HFFc6 (cell line): ENCODE measurements at regions not wholly inside any gene's neighbourhood (a gene's known extent, or its start where the extent isn't known, plus 50 kb on each side); places are given as distances from the start of the nearest gene placed in this dataset.
"Not testable (repeated sequence)": the region's sequence is repeated elsewhere in the genome, so short reads cannot be mapped to it uniquely, and the experiment has no call there.

ENCODE experiments used
- DNase-seq: peaks from one replicate; pipeline ENCODE4 v3.0.0-alpha.2; 2018
- H3K27ac Mint-ChIP-seq: 2 replicates; pipeline ENCODE4 v1.8.0; 2020; ENCODE audit warnings: mild to moderate bottlenecking, mixed read lengths
- H3K27me3 Mint-ChIP-seq: 2 replicates; pipeline ENCODE4 v1.8.0; 2021; ENCODE audit warnings: mild to moderate bottlenecking, moderate library complexity, mixed read lengths; ENCODE audit not compliant: insufficient read depth
- H3K36me3 Mint-ChIP-seq: 2 replicates; pipeline ENCODE4 v1.8.0; 2021; ENCODE audit warnings: low read depth, mixed read lengths
- H3K4me1 Mint-ChIP-seq: 2 replicates; pipeline ENCODE4 v1.8.0; 2020; ENCODE audit warnings: low read depth, mixed read lengths
- H3K4me3 Mint-ChIP-seq: 2 replicates; pipeline ENCODE4 v1.8.0; 2020; ENCODE audit warnings: mild to moderate bottlenecking, moderate library complexity, mixed read lengths
- H3K9me3 Mint-ChIP-seq: 2 replicates; pipeline ENCODE4 v1.8.0; 2020; ENCODE audit warnings: mild to moderate bottlenecking, mixed read lengths

- not testable (repeated sequence) for H3K9me3 Mint-ChIP-seq, H3K36me3 Mint-ChIP-seq, DNase-seq, H3K4me3 Mint-ChIP-seq, H3K27ac Mint-ChIP-seq, H3K4me1 Mint-ChIP-seq
- peaks cover 25% of the 10 kb centered on the region for H3K27me3 Mint-ChIP-seq
These were observed 82.7 kb downstream of the TFRC start for GRCh38 chr3:195999176-195999575.

GRCh38 chr3:195996314-195996713 is 85.6 kb downstream of the TFRC start:
- not testable (repeated sequence) for H3K9me3 Mint-ChIP-seq, H3K27ac Mint-ChIP-seq, H3K4me1 Mint-ChIP-seq, DNase-seq, H3K4me3 Mint-ChIP-seq, H3K36me3 Mint-ChIP-seq
- peaks cover 25% of the 10 kb centered on the region for H3K27me3 Mint-ChIP-seq

- H3K4me1 Mint-ChIP-seq, H3K4me3 Mint-ChIP-seq, H3K9me3 Mint-ChIP-seq, H3K36me3 Mint-ChIP-seq, H3K27ac Mint-ChIP-seq: not testable (repeated sequence)
- H3K27me3 Mint-ChIP-seq: peaks cover 12% of the 10 kb centered on the region
- DNase-seq: peak; percentile 30
These were observed 86.0 kb upstream of the TNK2 start for GRCh38 chr3:195994343-195994742.

GRCh38 chr3:195993671-195994070 is 85.3 kb upstream of the TNK2 start:
- not testable (repeated sequence) for H3K36me3 Mint-ChIP-seq, H3K9me3 Mint-ChIP-seq, DNase-seq, H3K4me1 Mint-ChIP-seq, H3K27ac Mint-ChIP-seq, H3K27me3 Mint-ChIP-seq, H3K4me3 Mint-ChIP-seq

- H3K9me3 Mint-ChIP-seq, H3K4me3 Mint-ChIP-seq, DNase-seq, H3K27ac Mint-ChIP-seq, H3K4me1 Mint-ChIP-seq, H3K27me3 Mint-ChIP-seq, H3K36me3 Mint-ChIP-seq: not testable (repeated sequence)
These were observed 84.7 kb upstream of the TNK2 start for GRCh38 chr3:195992956-195993595.

- not testable (repeated sequence) for H3K4me1 Mint-ChIP-seq, H3K27ac Mint-ChIP-seq, H3K9me3 Mint-ChIP-seq, DNase-seq, H3K4me3 Mint-ChIP-seq, H3K27me3 Mint-ChIP-seq, H3K36me3 Mint-ChIP-seq
These were observed 83.6 kb upstream of the TNK2 start for GRCh38 chr3:195991986-195992385.

- H3K4me1 Mint-ChIP-seq, H3K9me3 Mint-ChIP-seq, DNase-seq, H3K27me3 Mint-ChIP-seq, H3K36me3 Mint-ChIP-seq: not testable (repeated sequence)
- peak overlapping the region; percentile 82 for H3K4me3 Mint-ChIP-seq
- H3K27ac Mint-ChIP-seq: peak overlapping the region; percentile 61; the same call in 1 of the 2 replicates
These were observed 82.9 kb upstream of the TNK2 start for GRCh38 chr3:195991243-195991642.

- not testable (repeated sequence) for H3K36me3 Mint-ChIP-seq, H3K27me3 Mint-ChIP-seq, H3K9me3 Mint-ChIP-seq, H3K4me1 Mint-ChIP-seq, DNase-seq
- peak overlapping the region; percentile 82 for H3K4me3 Mint-ChIP-seq
- H3K27ac Mint-ChIP-seq: peak overlapping the region; percentile 61
These were observed 82.5 kb upstream of the TNK2 start for GRCh38 chr3:195990841-195991174.

- Mint-ChIP-seq H3K4me3 (peak overlapping the region; percentile 82), H3K27ac (peak overlapping the region; percentile 61)
- not testable (repeated sequence) for H3K36me3 Mint-ChIP-seq, H3K4me1 Mint-ChIP-seq, H3K27me3 Mint-ChIP-seq, H3K9me3 Mint-ChIP-seq
- DNase-seq: peak; percentile 60
These were observed 81.8 kb upstream of the TNK2 start for GRCh38 chr3:195989921-195990840.

GRCh38 chr3:195989197-195989920 is 81.0 kb upstream of the TNK2 start:
- DNase-seq, H3K27me3 Mint-ChIP-seq, H3K27ac Mint-ChIP-seq, H3K4me1 Mint-ChIP-seq, H3K9me3 Mint-ChIP-seq, H3K36me3 Mint-ChIP-seq: not testable (repeated sequence)
- H3K4me3 Mint-ChIP-seq: peak overlapping the region; percentile 82

GRCh38 chr3:195988764-195989163 is 80.4 kb upstream of the TNK2 start:
- H3K27me3 Mint-ChIP-seq, DNase-seq, H3K4me1 Mint-ChIP-seq, H3K36me3 Mint-ChIP-seq, H3K9me3 Mint-ChIP-seq, H3K27ac Mint-ChIP-seq: not testable (repeated sequence)
- H3K4me3 Mint-ChIP-seq: peak overlapping the region; percentile 82

- not testable (repeated sequence) for H3K27ac Mint-ChIP-seq, H3K36me3 Mint-ChIP-seq, DNase-seq, H3K27me3 Mint-ChIP-seq, H3K9me3 Mint-ChIP-seq, H3K4me3 Mint-ChIP-seq, H3K4me1 Mint-ChIP-seq
These were observed 78.7 kb upstream of the TNK2 start for GRCh38 chr3:195987001-195987400.

GRCh38 chr3:195986576-195986975 is 78.2 kb upstream of the TNK2 start:
- H3K4me3 Mint-ChIP-seq, H3K36me3 Mint-ChIP-seq, H3K27me3 Mint-ChIP-seq, H3K27ac Mint-ChIP-seq, DNase-seq, H3K9me3 Mint-ChIP-seq, H3K4me1 Mint-ChIP-seq: not testable (repeated sequence)
